ENCODE measurements at regions not wholly inside any gene's neighbourhood (a gene's known extent, or its start where the extent isn't known, plus 50 kb on each side); places are given as distances from the start of the nearest gene placed in this dataset.

- H2AFZ ChIP-seq = no peak overlapping the region
- TF ChIP-seq EZH2phosphoT487 (IDR thresholded peaks at IDR 0.05; ENCODE audit: insufficient read depth, low read depth) (no peak), EZH2 (IDR thresholded peaks at IDR 0.05; ENCODE audit: insufficient read depth, poor library complexity, severe bottlenecking) (no peak)
- H3K4me2 ChIP-seq (ENCODE audit: unreplicated experiment) = no peak overlapping the region
- DNase-seq = no peak
- H3K27me3 ChIP-seq (replicated peaks; ENCODE audit: insufficient read depth) = no peaks in the 10 kb centered on the region
- H3K36me3 ChIP-seq (ENCODE audit: low read depth) = no peaks in the 10 kb centered on the region
- no peaks in the 10 kb centered on the region for H3K4me1 ChIP-seq (ENCODE audit: insufficient read depth)
- in situ Hi-C loops (cut with MboI) = no loop called here
- no peak overlapping the region for H3K27ac ChIP-seq
- H3K4me3 ChIP-seq = no peak overlapping the region
- WGBS, 2 experiments (ENCODE audit: low coverage in 1 of 2, low lambda C conversion rate in 2 of 2, missing lambda C conversion rate in 2 of 2) = 0 to 5% methylated on average over 1 of the region's 1 CpG
- H3K9me3 ChIP-seq (ENCODE audit: low read depth) = no peaks in the 10 kb centered on the region
- no peaks in the 10 kb centered on the region for H3K79me2 ChIP-seq (ENCODE audit: insufficient read depth)
- H3F3A ChIP-seq (ENCODE audit: insufficient read depth) = no peaks in the 10 kb centered on the region
- H3K9me2 ChIP-seq (ENCODE audit: insufficient read depth) = no peaks in the 10 kb centered on the region
- H4K20me1 ChIP-seq (ENCODE audit: insufficient read depth) = no peaks in the 10 kb centered on the region
- H3K9ac ChIP-seq = no peak overlapping the region
Measured at GRCh38 chr7:54355842-54356241, 186.3 kb upstream of the VSTM2A start.

- Histone ChIP-seq H2AFZ (no peak overlapping the region), H3K4me2 (ENCODE audit: unreplicated experiment) (no peak overlapping the region), H3K36me3 (ENCODE audit: low read depth) (no peaks in the 10 kb centered on the region), H3K9me3 (ENCODE audit: low read depth) (no peaks in the 10 kb centered on the region), H3K4me1 (ENCODE audit: insufficient read depth) (no peaks in the 10 kb centered on the region), H3F3A (ENCODE audit: insufficient read depth) (no peaks in the 10 kb centered on the region), H3K9me2 (ENCODE audit: insufficient read depth) (no peaks in the 10 kb centered on the region), H3K27me3 (replicated peaks; ENCODE audit: insufficient read depth) (no peaks in the 10 kb centered on the region), H4K20me1 (ENCODE audit: insufficient read depth) (no peaks in the 10 kb centered on the region), H3K4me3 (no peak overlapping the region), H3K79me2 (ENCODE audit: insufficient read depth) (no peaks in the 10 kb centered on the region), H3K9ac (no peak overlapping the region), H3K27ac (no peak overlapping the region)
- 9 to 14% methylated on average over 6 of the region's 6 CpGs for WGBS, 2 experiments (ENCODE audit: low coverage in 1 of 2, low lambda C conversion rate in 2 of 2, missing lambda C conversion rate in 2 of 2)
- DNase-seq = no peak
- TF ChIP-seq EZH2phosphoT487 (IDR thresholded peaks at IDR 0.05; ENCODE audit: insufficient read depth, low read depth) = no peak
- TF ChIP-seq EZH2 (IDR thresholded peaks at IDR 0.05; ENCODE audit: insufficient read depth, poor library complexity, severe bottlenecking) = no peak
- in situ Hi-C loops (cut with MboI) = no loop called here
Measured at GRCh38 chr7:54360075-54360840, 181.9 kb upstream of the VSTM2A start.

- in situ Hi-C loops (cut with MboI) = no loop called here
- 52 to 57% methylated on average over 1 of the region's 1 CpG for WGBS, 2 experiments (ENCODE audit: low coverage in 1 of 2, low lambda C conversion rate in 2 of 2, missing lambda C conversion rate in 2 of 2)
- no peak for TF ChIP-seq EZH2 (IDR thresholded peaks at IDR 0.05; ENCODE audit: insufficient read depth, poor library complexity, severe bottlenecking)
- no peak for TF ChIP-seq EZH2phosphoT487 (IDR thresholded peaks at IDR 0.05; ENCODE audit: insufficient read depth, low read depth)
Measured at GRCh38 chr7:54390565-54390964, 151.6 kb upstream of the VSTM2A start.

GRCh38 chr7:54392935-54393334 lies 149.2 kb upstream of the VSTM2A start:
- no peaks in the 10 kb centered on the region for H3K36me3 ChIP-seq (ENCODE audit: low read depth)
- H3K4me1 ChIP-seq (ENCODE audit: insufficient read depth) = no peaks in the 10 kb centered on the region
- no peaks in the 10 kb centered on the region for H3K27me3 ChIP-seq (replicated peaks; ENCODE audit: insufficient read depth)
- no peaks in the 10 kb centered on the region for H4K20me1 ChIP-seq (ENCODE audit: insufficient read depth)
- no peaks in the 10 kb centered on the region for H3K9me2 ChIP-seq (ENCODE audit: insufficient read depth)
- no peak for DNase-seq
- no peak overlapping the region for H3K27ac ChIP-seq
- H2AFZ ChIP-seq = no peak overlapping the region
- H3K79me2 ChIP-seq (ENCODE audit: insufficient read depth) = no peaks in the 10 kb centered on the region
- H3K4me3 ChIP-seq = no peak overlapping the region
- H3K9ac ChIP-seq = no peak overlapping the region
- WGBS, 2 experiments (ENCODE audit: low coverage in 1 of 2, low lambda C conversion rate in 2 of 2, missing lambda C conversion rate in 2 of 2) = 0 to 5% methylated on average over 2 of the region's 2 CpGs
- no peak for TF ChIP-seq EZH2phosphoT487 (IDR thresholded peaks at IDR 0.05; ENCODE audit: insufficient read depth, low read depth)
- TF ChIP-seq EZH2 (IDR thresholded peaks at IDR 0.05; ENCODE audit: insufficient read depth, poor library complexity, severe bottlenecking) = no peak
- H3K4me2 ChIP-seq (ENCODE audit: unreplicated experiment) = no peak overlapping the region
- in situ Hi-C loops (cut with MboI) = no loop called here
- H3F3A ChIP-seq (ENCODE audit: insufficient read depth) = no peaks in the 10 kb centered on the region
- H3K9me3 ChIP-seq (ENCODE audit: low read depth) = no peaks in the 10 kb centered on the region

More at GRCh38 chr7:54390565-54390964, 151.6 kb upstream of the VSTM2A start:
- Histone ChIP-seq H3K9me3 (ENCODE audit: low read depth) (no peaks in the 10 kb centered on the region), H3K79me2 (ENCODE audit: insufficient read depth) (no peaks in the 10 kb centered on the region), H3K4me2 (ENCODE audit: unreplicated experiment) (no peak overlapping the region), H3K9me2 (ENCODE audit: insufficient read depth) (no peaks in the 10 kb centered on the region), H3K36me3 (ENCODE audit: low read depth) (no peaks in the 10 kb centered on the region), H3F3A (ENCODE audit: insufficient read depth) (no peaks in the 10 kb centered on the region), H3K4me3 (no peak overlapping the region), H2AFZ (no peak overlapping the region), H3K9ac (no peak overlapping the region), H3K27ac (no peak overlapping the region), H3K27me3 (replicated peaks; ENCODE audit: insufficient read depth) (no peaks in the 10 kb centered on the region), H3K4me1 (ENCODE audit: insufficient read depth) (no peaks in the 10 kb centered on the region), H4K20me1 (ENCODE audit: insufficient read depth) (no peaks in the 10 kb centered on the region)
- no peak for DNase-seq
